ENCODE measurements at regions not wholly inside any gene's neighbourhood (a gene's known extent, or its start where the extent isn't known, plus 50 kb on each side); places are given as distances from the start of the nearest gene placed in this dataset.

DNA sequence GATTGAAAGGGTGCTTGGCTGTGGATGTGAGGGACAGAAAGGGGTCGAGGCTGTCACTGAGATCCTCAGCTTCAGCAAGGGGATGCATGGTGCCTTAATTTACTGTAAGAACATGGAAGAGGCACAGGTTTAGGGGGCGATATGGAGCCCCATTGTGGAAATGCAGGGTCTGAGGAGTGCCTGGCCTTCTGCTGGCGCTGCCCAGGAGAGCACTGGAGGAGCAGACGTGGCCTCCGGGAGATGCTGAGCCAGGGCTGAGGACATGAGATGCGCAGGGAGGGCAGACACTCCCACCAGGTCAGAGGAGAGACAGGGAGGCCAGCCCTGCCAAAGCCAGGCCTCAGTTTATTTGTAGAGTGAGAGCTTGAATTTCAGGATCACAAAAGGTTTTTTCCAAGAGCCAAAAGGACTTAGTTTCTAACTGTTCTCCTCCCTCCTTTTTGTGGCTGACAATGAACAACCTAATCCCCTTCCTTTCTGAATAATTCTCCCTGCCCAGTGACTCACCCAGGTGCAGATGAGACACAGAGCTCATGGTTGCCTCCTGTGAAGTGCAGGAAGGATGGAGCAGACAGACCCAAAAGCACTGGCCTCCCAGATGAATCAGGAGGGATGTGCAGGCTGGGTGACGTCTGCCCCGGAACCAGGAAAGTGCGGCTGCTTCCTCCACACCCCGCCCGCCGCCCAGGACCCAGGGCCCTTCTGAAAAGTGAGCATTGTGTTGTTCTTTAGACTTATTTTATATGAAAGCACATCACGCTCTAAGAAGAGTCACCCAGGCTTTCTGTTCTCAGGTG lies 73.0 kb upstream of the TMPRSS2 start:
- Mint-ChIP-seq H3K27me3 (ENCODE audit: insufficient read depth, low read depth) (peaks cover 4% of the 10 kb centered on the region), H3K9me3 (peaks cover 25% of the 10 kb centered on the region), H3K4me3 (no peak overlapping the region), H3K27ac (no peak overlapping the region), H3K36me3 (no peaks in the 10 kb centered on the region), H3K4me1 (no peaks in the 10 kb centered on the region)
- no peak overlapping the region for H3K4me3 ChIP-seq
- peak; percentile 28 for DNase-seq (ENCODE audit: low spot score)
- TF ChIP-seq CTCF (IDR thresholded peaks at IDR 0.05) (no peak), EZH2 (IDR thresholded peaks at IDR 0.05) (no peak), EZH2phosphoT487 (IDR thresholded peaks at IDR 0.05) (no peak)
- H3K9ac ChIP-seq = no peak overlapping the region
- no peak overlapping the region for H2AFZ ChIP-seq (replicated peaks)
- peaks cover 6% of the 10 kb centered on the region for H3K4me1 ChIP-seq
- no peaks in the 10 kb centered on the region for H3K79me2 ChIP-seq (ENCODE audit: low read depth)
- H3K36me3 ChIP-seq = no peaks in the 10 kb centered on the region
- peak overlapping the region; percentile 6 for H3K4me2 ChIP-seq
- H4K20me1 ChIP-seq (ENCODE audit: low read depth) = no peaks in the 10 kb centered on the region
- no peak overlapping the region for H3K27ac ChIP-seq
- H3K27me3 ChIP-seq = no peaks in the 10 kb centered on the region
- H3K9me3 ChIP-seq (ENCODE audit: low read depth) = peaks cover 20% of the 10 kb centered on the region
- peaks cover 13% of the 10 kb centered on the region for H3F3A ChIP-seq (ENCODE audit: low read depth)

DNA sequence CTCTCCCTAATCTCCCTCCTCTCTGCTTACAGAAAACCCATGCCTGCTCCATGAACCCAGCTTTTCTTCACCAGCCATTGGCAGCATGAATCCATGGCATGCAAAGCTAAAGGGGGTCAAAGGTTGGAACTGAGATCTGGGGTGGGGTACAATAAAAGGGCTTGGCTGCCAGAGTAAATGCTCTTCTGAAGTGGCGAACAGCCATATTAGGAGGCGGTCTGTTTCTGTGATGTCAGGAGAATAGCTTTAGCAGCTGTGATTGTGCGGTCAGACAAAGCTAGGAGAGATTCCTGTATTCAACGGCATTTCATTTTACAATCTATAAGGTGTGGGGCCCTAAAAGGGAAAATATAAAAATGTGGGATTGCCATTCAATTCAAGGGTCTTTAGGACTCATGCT lies 71.7 kb upstream of the TMPRSS2 start:
- Mint-ChIP-seq H3K9me3 (peaks cover 29% of the 10 kb centered on the region), H3K36me3 (no peaks in the 10 kb centered on the region), H3K27ac (no peak overlapping the region), H3K4me1 (no peaks in the 10 kb centered on the region), H3K27me3 (ENCODE audit: insufficient read depth, low read depth) (peaks cover 4% of the 10 kb centered on the region), H3K4me3 (no peak overlapping the region)
- Histone ChIP-seq H3K9ac (no peak overlapping the region), H3K9me3 (ENCODE audit: low read depth) (peaks cover 20% of the 10 kb centered on the region), H3K27me3 (no peaks in the 10 kb centered on the region), H3K4me1 (peaks cover 6% of the 10 kb centered on the region), H4K20me1 (ENCODE audit: low read depth) (no peaks in the 10 kb centered on the region), H3F3A (ENCODE audit: low read depth) (peaks cover 13% of the 10 kb centered on the region), H3K4me3 (no peak overlapping the region), H3K36me3 (no peaks in the 10 kb centered on the region), H3K27ac (no peak overlapping the region), H2AFZ (replicated peaks) (no peak overlapping the region), H3K79me2 (ENCODE audit: low read depth) (no peaks in the 10 kb centered on the region), H3K4me2 (no peak overlapping the region)
- DNase-seq (ENCODE audit: low spot score) = no peak
- TF ChIP-seq EZH2phosphoT487 (IDR thresholded peaks at IDR 0.05) (no peak), EZH2 (IDR thresholded peaks at IDR 0.05) (no peak), CTCF (IDR thresholded peaks at IDR 0.05) (no peak)

DNA sequence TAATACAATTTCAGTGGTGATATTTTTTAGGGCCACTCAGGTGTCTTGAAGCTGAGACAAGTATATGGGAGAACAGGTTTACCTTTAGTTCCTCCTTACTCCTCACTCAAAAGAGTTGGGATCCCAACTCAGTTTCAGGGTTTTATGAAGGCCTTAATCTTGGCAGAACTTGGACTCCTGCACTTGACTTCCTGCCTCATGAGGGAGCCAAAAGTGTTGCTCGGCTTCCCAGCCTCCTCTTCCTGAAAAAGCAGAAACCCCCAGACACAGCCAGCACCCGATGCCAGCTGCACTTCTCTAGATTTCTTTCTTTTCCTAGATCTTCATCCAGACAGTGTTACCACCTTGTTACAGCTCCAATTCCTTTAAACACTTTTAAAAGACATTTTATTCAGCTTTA lies 70.8 kb upstream of the TMPRSS2 start:
- no peak overlapping the region for H3K27ac Mint-ChIP-seq
- H3K27me3 Mint-ChIP-seq (ENCODE audit: insufficient read depth, low read depth) = peaks cover 7% of the 10 kb centered on the region

More for the DNA sequence above, 70.8 kb upstream of the TMPRSS2 start:
- no peak overlapping the region for H3K4me3 ChIP-seq
- H3K4me2 ChIP-seq = no peak overlapping the region
- no peak overlapping the region for H3K27ac ChIP-seq
- TF ChIP-seq CTCF (IDR thresholded peaks at IDR 0.05) (no peak), EZH2phosphoT487 (IDR thresholded peaks at IDR 0.05) (no peak), EZH2 (IDR thresholded peaks at IDR 0.05) (no peak)
- H2AFZ ChIP-seq (replicated peaks) = no peak overlapping the region
- H3K27me3 ChIP-seq = no peaks in the 10 kb centered on the region
- H3F3A ChIP-seq (ENCODE audit: low read depth) = peaks cover 13% of the 10 kb centered on the region
- no peaks in the 10 kb centered on the region for H3K4me1 Mint-ChIP-seq
- H3K9ac ChIP-seq = no peak overlapping the region
- H3K79me2 ChIP-seq (ENCODE audit: low read depth) = no peaks in the 10 kb centered on the region
- H3K9me3 Mint-ChIP-seq = peaks cover 38% of the 10 kb centered on the region
- H3K4me1 ChIP-seq = peaks cover 6% of the 10 kb centered on the region
- H3K36me3 ChIP-seq = no peaks in the 10 kb centered on the region
- no peak for DNase-seq (ENCODE audit: low spot score)
- H3K4me3 Mint-ChIP-seq = no peak overlapping the region
- H3K9me3 ChIP-seq (ENCODE audit: low read depth) = peaks cover 20% of the 10 kb centered on the region
- no peaks in the 10 kb centered on the region for H3K36me3 Mint-ChIP-seq
- H4K20me1 ChIP-seq (ENCODE audit: low read depth) = no peaks in the 10 kb centered on the region

Data from neural progenitor cell (in vitro differentiated cells).